Kidney epithelial cell (primary cell): ENCODE measurements at regions not wholly inside any gene's neighbourhood (a gene's known extent, or its start where the extent isn't known, plus 50 kb on each side); places are given as distances from the start of the nearest gene placed in this dataset.

Experiments
- DNase-seq: peaks from one replicate; pipeline ENCODE4 v3.0.0-alpha.2; 2010; ENCODE audit warnings: low read depth
- H3K27me3 ChIP-seq: 2 replicates; pipeline ENCODE4 v1.6.0; 2011; ENCODE audit warnings: low read length; ENCODE audit not compliant: control insufficient read depth, insufficient read depth
- H3K36me3 ChIP-seq: 2 replicates; pipeline ENCODE4 v1.5.1; 2011; ENCODE audit warnings: low read length; ENCODE audit not compliant: control insufficient read depth, insufficient read depth
- H3K4me3 ChIP-seq: 2 replicates; pipeline ENCODE4 v1.5.1; 2011; ENCODE audit warnings: low read depth, mild to moderate bottlenecking, control low read depth, low read length
- TF ChIP-seq, protein P1 (sequence below): IDR thresholded peaks from 2 replicates; pipeline ENCODE4 v1.5.1; 2011; ENCODE audit warnings: mild to moderate bottlenecking, moderate library complexity, low read length, control low read depth, inconsistent platforms; ENCODE audit not compliant: insufficient read depth, poor library complexity, severe bottlenecking

DNA sequence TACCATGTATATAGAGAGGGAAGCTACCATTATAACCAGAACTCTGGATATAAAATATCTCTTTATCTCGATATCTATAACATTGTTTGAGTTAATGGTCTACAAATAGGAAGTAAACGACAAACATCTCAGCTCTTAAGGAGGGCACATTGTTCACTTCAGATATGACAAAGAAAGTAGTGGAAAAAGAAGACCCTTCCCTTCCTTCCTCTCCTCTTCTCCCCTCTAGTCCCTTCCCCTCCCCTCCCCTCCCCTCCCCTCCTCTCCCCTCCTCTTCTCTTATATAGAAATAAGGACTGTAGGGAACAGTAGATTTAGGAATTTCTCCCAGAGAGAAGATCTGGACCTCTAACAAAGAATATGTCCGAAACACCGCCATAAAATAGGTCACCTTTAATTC is 1731.9 kb upstream of the CDH9 start:
- Histone ChIP-seq H3K36me3 (no peaks in the 10 kb centered on the region), H3K27me3 (no peaks in the 10 kb centered on the region), H3K4me3 (no peak overlapping the region)
- TF ChIP-seq, protein P1, sequence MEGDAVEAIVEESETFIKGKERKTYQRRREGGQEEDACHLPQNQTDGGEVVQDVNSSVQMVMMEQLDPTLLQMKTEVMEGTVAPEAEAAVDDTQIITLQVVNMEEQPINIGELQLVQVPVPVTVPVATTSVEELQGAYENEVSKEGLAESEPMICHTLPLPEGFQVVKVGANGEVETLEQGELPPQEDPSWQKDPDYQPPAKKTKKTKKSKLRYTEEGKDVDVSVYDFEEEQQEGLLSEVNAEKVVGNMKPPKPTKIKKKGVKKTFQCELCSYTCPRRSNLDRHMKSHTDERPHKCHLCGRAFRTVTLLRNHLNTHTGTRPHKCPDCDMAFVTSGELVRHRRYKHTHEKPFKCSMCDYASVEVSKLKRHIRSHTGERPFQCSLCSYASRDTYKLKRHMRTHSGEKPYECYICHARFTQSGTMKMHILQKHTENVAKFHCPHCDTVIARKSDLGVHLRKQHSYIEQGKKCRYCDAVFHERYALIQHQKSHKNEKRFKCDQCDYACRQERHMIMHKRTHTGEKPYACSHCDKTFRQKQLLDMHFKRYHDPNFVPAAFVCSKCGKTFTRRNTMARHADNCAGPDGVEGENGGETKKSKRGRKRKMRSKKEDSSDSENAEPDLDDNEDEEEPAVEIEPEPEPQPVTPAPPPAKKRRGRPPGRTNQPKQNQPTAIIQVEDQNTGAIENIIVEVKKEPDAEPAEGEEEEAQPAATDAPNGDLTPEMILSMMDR = no peak
- DNase-seq = no peak

DNA sequence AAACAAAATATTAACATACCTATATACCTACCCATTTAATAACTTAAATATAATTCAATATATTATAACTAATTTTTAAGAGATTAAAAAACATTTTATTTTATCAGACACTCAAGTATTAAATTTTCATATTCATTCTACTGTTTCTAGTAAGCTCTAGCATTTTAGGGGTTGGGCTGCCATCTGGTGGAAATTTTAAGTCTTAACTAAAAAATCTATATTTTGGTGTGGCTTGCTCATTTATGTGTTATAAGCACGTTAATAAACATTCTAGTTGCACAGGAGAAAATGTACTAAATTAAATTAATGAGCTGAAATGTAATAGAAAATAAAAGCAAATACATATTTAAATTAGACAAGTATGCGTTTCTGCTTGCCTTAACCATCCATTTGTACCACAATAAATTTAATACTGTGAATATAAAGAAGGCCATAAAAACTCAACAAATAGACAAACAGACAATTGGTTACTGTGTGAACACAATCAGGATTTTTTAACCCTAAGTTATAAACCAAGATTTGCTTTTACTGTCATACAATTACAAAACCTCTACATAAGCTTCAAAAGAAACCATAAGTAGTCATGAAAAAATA is 1728.3 kb upstream of the CDH9 start:
- Histone ChIP-seq H3K4me3 (no peak overlapping the region), H3K36me3 (no peaks in the 10 kb centered on the region), H3K27me3 (no peaks in the 10 kb centered on the region)
- TF ChIP-seq, protein P1 = peak; percentile 36
- DNase-seq = peak; percentile 14

DNA sequence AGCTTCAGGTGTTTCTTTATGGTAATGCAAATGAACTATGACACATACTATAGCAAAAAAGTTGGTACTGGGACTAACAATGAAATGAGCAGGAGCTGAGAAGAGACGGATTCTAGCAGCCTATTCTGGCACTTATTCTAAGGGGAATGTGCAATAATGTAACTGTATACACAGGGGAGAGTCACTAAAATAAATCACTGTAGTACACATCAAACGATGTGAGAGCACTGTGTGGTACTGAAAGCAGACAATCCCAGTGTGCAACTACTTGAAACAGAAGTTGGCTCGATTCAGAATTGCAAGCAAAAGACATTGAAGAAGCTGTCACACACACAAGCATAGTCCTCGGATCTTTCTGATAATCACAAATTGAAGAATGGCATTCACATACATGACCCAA is 1713.0 kb upstream of the CDH9 start:
- TF ChIP-seq, protein P1 = no peak

DNA sequence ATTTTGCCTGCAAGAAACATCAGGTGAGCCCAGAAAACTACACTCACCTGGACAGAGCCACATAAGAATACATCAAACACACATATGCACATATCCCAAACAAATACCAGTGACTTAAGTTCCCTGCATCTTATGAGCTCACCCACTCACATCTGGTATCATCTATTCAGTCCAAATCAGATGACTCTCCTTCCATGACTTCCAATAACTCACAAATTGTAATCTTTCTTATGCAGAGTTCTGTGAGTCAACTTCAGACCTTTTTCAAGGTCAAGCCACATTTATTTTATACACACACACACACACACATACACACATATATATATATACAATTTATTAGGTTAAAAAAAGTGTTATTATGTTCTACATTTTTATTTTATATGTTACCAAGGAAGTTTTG is 1711.9 kb upstream of the CDH9 start:
- Histone ChIP-seq H3K36me3 (no peaks in the 10 kb centered on the region), H3K4me3 (no peak overlapping the region), H3K27me3 (no peaks in the 10 kb centered on the region)
- TF ChIP-seq, protein P1 = no peak
- DNase-seq = no peak

More for the DNA sequence above, 1713.0 kb upstream of the CDH9 start:
- H3K4me3 ChIP-seq = no peak overlapping the region
- H3K27me3 ChIP-seq = no peaks in the 10 kb centered on the region
- no peaks in the 10 kb centered on the region for H3K36me3 ChIP-seq
- no peak for DNase-seq

DNA sequence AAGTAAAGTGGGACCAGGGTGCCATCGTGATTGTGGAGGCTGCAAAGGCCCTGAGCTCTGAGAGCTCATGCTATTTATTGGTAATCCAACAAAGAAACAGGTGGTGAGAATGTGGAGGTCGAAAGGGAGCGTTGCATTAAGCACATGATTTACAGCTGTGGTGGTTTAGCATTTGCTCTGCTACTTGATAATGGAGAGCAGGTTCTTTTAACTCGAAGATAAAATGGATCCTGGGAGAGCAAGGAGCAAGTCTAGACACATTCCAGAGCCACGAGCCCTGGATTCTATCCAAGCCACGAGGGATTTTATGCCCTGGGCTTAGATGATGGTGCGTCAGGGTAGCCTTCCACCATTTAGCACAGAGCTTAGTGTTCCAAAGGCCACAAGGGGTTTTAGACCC is 1710.1 kb upstream of the CDH9 start:
- TF ChIP-seq, protein P1 = no peak
- no peak overlapping the region for H3K4me3 ChIP-seq
- H3K36me3 ChIP-seq = no peaks in the 10 kb centered on the region
- H3K27me3 ChIP-seq = no peaks in the 10 kb centered on the region
- no peak for DNase-seq

DNA sequence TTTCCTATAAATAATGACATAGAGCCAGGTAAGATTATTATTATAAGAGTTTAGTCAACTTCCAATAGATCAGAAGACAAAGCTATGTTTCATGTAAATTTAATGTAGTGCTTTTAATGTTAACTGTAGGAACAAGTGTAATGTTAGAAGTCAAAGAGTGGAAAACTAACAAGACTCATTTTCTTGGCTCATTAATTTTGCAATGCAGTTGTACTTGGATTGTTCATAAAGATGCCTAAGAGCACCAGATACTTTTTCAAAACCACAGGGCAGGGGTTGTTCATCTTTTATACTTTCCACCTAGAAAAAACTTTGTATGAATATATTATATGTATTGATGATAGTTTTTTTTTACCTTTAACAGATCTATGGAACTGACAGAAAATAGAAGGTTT is 1705.3 kb upstream of the CDH9 start:
- H3K4me3 ChIP-seq = no peak overlapping the region
- TF ChIP-seq, protein P1 = no peak
- DNase-seq = no peak
- H3K27me3 ChIP-seq = no peaks in the 10 kb centered on the region
- H3K36me3 ChIP-seq = no peaks in the 10 kb centered on the region
